Thyroid gland (tissue), 4 donors: ENCODE measurements at regions not wholly inside any gene's neighbourhood (a gene's known extent, or its start where the extent isn't known, plus 50 kb on each side); places are given as distances from the start of the nearest gene placed in this dataset.

ENCODE experiments used
- DNase-seq, 2 donors: peaks; one replicate each; pipeline ENCODE4 v3.0.0-alpha.2; 2019
- H3K27ac ChIP-seq, 3 donors: fragments of 200-600 bp; sonication (generic); 1 replicate in 2 of 3; 2 replicates in 1 of 3; pipeline ENCODE4 v1.5.1; 2016 to 2019; ENCODE audit warnings: mild to moderate bottlenecking in 1 of 3, moderate library complexity in 1 of 3
- H3K27me3 ChIP-seq: fragments of 200-600 bp; sonication (generic); one replicate; pipeline ENCODE4 v1.5.1; 2019
- H3K36me3 ChIP-seq, 2 donors: fragments of 200-600 bp; sonication (generic); one replicate each; pipeline ENCODE4 v1.5.1; 2016 to 2019
- H3K4me1 ChIP-seq, 2 donors: fragments of 200-600 bp; sonication (generic); one replicate each; pipeline ENCODE4 v1.5.1; 2017 to 2019
- H3K4me3 ChIP-seq, 3 donors: fragments of 200-600 bp; sonication (generic); replicated peaks in 1 of 3; 1 replicate in 2 of 3; 2 replicates in 1 of 3; pipeline ENCODE4 v1.5.1; 2016; ENCODE audit warnings: mild to moderate bottlenecking in 1 of 3
- H3K9me3 ChIP-seq: fragments of 200-600 bp; sonication (generic); one replicate; pipeline ENCODE4 v1.5.1; 2017
- POLR2A ChIP-seq, 2 donors: fragments of 450-650 bp; IDR thresholded peaks; one replicate each; pipeline ENCODE4 v1.6.1; 2017; ENCODE audit warnings: antibody characterized with exemption in 2 of 2, mild to moderate bottlenecking in 2 of 2, moderate library complexity in 1 of 2
- WGBS, 2 donors: methylation state at CpG; one replicate each; pipeline ENCODE4 v1.1.5; 2017; 5-methylcytosine and 5-hydroxymethylcytosine counted together
- intact Hi-C: fragments of 100-400 bp; cut with DNase I; formaldehyde crosslinking; loops from one replicate; pipeline ENCODE4 v1.15.1; 2023
- TF ChIP-seq, protein P1 (sequence below), 6 experiments: fragments of 200-600 bp in 3 of 6; fragments of 450-650 bp in 3 of 6; sonication (generic) in 3 of 6; IDR thresholded peaks; one replicate each; pipeline ENCODE4 v1.5.1; 2016 to 2019; ENCODE audit warnings: antibody characterized with exemption in 6 of 6, mild to moderate bottlenecking in 2 of 6, inconsistent platforms in 1 of 6, moderate library complexity in 1 of 6

DNA sequence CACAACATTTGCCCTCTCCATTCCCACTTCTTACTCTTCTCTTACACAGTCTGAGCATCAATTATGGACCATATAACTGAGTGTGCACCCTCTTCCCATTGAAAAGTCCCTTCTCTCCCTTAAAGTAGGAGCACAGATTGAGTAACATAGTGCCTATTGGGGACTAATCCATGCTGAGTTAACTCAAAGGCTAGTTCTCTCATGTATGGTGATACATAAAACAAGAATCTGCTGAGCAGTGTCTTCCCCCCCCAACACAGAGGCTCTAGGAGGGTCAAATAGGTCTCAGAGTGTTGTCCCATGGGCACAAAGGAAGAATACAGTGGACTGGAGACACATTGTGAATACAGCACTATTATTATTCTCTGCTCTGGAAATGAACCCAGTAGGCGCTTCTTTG, 274.6 kb upstream of the BOD1L1 start:
- Histone ChIP-seq H3K27ac (no peak overlapping the region), H3K9me3 (no peaks in the 10 kb centered on the region), H3K4me3 (no peak overlapping the region), H3K36me3 (no peaks in the 10 kb centered on the region), H3K4me1 (no peaks in the 10 kb centered on the region), H3K27me3 (no peaks in the 10 kb centered on the region)
- intact Hi-C loops = no loop called here
- TF ChIP-seq, protein P1, sequence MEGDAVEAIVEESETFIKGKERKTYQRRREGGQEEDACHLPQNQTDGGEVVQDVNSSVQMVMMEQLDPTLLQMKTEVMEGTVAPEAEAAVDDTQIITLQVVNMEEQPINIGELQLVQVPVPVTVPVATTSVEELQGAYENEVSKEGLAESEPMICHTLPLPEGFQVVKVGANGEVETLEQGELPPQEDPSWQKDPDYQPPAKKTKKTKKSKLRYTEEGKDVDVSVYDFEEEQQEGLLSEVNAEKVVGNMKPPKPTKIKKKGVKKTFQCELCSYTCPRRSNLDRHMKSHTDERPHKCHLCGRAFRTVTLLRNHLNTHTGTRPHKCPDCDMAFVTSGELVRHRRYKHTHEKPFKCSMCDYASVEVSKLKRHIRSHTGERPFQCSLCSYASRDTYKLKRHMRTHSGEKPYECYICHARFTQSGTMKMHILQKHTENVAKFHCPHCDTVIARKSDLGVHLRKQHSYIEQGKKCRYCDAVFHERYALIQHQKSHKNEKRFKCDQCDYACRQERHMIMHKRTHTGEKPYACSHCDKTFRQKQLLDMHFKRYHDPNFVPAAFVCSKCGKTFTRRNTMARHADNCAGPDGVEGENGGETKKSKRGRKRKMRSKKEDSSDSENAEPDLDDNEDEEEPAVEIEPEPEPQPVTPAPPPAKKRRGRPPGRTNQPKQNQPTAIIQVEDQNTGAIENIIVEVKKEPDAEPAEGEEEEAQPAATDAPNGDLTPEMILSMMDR (IDR thresholded peaks at IDR 0.05) = no peak
- TF ChIP-seq POLR2A (IDR thresholded peaks at IDR 0.05) = no peak
- DNase-seq = no peak
- 90 to 100% methylated on average over 1 of the region's 1 CpG for WGBS, 2 donors

DNA sequence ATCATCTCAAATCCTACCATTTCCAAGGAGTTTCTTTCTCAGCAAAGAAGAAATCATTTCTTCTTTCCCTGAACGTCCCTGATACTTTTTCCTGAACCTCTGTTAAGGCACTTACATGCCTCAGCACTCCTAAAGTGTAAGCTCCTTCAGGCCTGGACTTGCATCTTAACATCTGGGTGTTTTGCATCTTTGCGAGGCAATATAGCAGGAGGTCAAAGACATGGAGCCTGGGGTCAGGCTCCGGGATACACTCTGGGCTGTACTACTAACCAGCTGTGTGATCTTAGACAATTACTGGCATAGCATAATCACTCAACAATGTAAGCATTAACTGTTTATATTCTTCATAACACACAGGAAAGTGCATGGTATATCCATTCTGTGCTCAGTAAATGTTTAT, 275.5 kb upstream of the BOD1L1 start:
- no peaks in the 10 kb centered on the region for H3K27me3 ChIP-seq
- no peak overlapping the region for H3K27ac ChIP-seq
- 61 to 65% methylated on average over 3 of the region's 3 CpGs for WGBS, 2 donors
- H3K9me3 ChIP-seq = no peaks in the 10 kb centered on the region
- H3K4me3 ChIP-seq = no peak overlapping the region
- no peak for DNase-seq
- H3K4me1 ChIP-seq = no peaks in the 10 kb centered on the region
- no peak for TF ChIP-seq POLR2A (IDR thresholded peaks at IDR 0.05)
- TF ChIP-seq, protein P1 (IDR thresholded peaks at IDR 0.05) = no peak
- no peaks in the 10 kb centered on the region for H3K36me3 ChIP-seq
- intact Hi-C loops = no loop called here

DNA sequence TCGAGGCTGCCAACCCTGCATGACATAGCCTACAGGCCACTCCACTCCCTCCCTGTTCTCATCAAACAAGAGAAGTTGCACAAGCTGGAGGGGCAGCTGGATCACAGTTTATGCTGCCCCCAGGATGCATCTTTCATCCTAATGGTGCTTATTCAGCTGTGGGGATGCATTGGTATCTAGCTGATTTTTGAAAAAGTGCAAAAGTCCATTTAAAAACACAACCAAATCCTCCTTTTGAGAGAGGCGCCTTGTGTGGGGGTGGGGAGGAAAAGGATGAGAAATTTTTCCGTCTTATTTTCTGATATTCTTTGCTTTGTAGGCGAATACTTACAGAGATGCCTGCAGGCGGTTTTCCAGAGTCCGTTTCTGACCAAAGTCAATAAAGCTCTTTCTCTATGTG, 276.4 kb upstream of the BOD1L1 start:
- WGBS, 2 donors = 66 to 69% methylated on average over 6 of the region's 6 CpGs
- H3K27me3 ChIP-seq = no peaks in the 10 kb centered on the region
- H3K27ac ChIP-seq = no peak overlapping the region
- H3K36me3 ChIP-seq = no peaks in the 10 kb centered on the region
- no peaks in the 10 kb centered on the region for H3K4me1 ChIP-seq
- TF ChIP-seq, protein P1 (IDR thresholded peaks at IDR 0.05) = no peak
- no peak for TF ChIP-seq POLR2A (IDR thresholded peaks at IDR 0.05)
- intact Hi-C loops = no loop called here
- no peaks in the 10 kb centered on the region for H3K9me3 ChIP-seq
- no peak for DNase-seq
- H3K4me3 ChIP-seq = no peak overlapping the region

DNA sequence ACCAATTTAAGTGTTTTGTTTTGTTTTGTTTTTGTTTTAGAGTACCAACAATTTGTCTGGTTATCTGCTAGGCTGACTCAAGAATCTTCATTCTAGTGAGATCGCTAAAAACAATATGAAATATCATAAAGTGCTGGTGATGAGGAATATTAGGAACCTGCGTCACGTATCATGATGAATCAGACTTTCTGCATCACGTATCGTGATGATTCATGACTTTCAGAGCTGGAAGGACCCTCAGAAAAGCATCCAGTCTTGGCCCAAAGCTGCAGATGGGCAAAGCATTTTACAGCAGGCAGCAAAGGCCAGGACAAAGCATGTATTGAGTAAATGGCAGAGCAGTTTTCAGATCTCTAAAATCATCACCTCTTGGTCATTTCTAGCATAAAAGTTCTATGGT, 278.0 kb upstream of the BOD1L1 start:
- intact Hi-C loops = no loop called here
- Histone ChIP-seq H3K27ac (no peak overlapping the region), H3K4me1 (no peaks in the 10 kb centered on the region), H3K36me3 (no peaks in the 10 kb centered on the region), H3K9me3 (no peaks in the 10 kb centered on the region), H3K4me3 (no peak overlapping the region), H3K27me3 (no peaks in the 10 kb centered on the region)
- 94 to 95% methylated on average over 5 of the region's 5 CpGs for WGBS, 2 donors
- no peak for TF ChIP-seq POLR2A (IDR thresholded peaks at IDR 0.05)
- TF ChIP-seq, protein P1 (IDR thresholded peaks at IDR 0.05) = no peak
- DNase-seq = no peak

DNA sequence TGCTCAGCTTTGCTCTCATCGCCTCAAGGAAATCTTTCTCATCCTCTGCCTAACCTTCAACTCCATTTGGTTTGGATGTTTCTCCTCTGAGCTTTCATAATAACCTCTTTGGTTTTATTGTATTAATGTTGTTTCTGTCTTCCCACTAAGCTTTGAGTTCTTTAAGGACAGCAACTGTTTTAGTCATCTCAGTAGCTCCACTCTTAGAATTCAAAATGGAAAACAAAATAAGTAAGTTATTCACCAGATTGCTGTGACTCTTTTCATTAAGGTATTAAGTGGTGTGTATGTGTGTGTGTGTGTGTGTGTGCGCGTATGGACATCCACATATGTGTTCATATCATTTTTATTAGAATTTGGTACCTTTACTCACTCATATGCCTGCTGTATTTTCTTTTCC, 279.2 kb upstream of the BOD1L1 start:
- Histone ChIP-seq H3K4me1 (no peaks in the 10 kb centered on the region), H3K4me3 (no peak overlapping the region), H3K27ac (no peak overlapping the region), H3K27me3 (no peaks in the 10 kb centered on the region), H3K36me3 (no peaks in the 10 kb centered on the region), H3K9me3 (no peaks in the 10 kb centered on the region)
- intact Hi-C loops = no loop called here
- TF ChIP-seq POLR2A (IDR thresholded peaks at IDR 0.05) = no peak
- TF ChIP-seq, protein P1 (IDR thresholded peaks at IDR 0.05) = no peak
- WGBS, 2 donors = 94 to 95% methylated on average over 3 of the region's 3 CpGs
- DNase-seq = no peak
